Kidney epithelial cell (primary cell): ENCODE measurements at regions not wholly inside any gene's neighbourhood (a gene's known extent, or its start where the extent isn't known, plus 50 kb on each side); places are given as distances from the start of the nearest gene placed in this dataset.

Experiments used
- DNase-seq: peaks from one replicate; pipeline ENCODE4 v3.0.0-alpha.2; 2010; ENCODE audit warnings: low read depth
- H3K27me3 ChIP-seq: 2 replicates; pipeline ENCODE4 v1.6.0; 2011; ENCODE audit warnings: low read length; ENCODE audit not compliant: control insufficient read depth, insufficient read depth
- H3K36me3 ChIP-seq: 2 replicates; pipeline ENCODE4 v1.5.1; 2011; ENCODE audit warnings: low read length; ENCODE audit not compliant: control insufficient read depth, insufficient read depth
- H3K4me3 ChIP-seq: 2 replicates; pipeline ENCODE4 v1.5.1; 2011; ENCODE audit warnings: low read depth, mild to moderate bottlenecking, control low read depth, low read length
- CTCF ChIP-seq: IDR thresholded peaks from 2 replicates; pipeline ENCODE4 v1.5.1; 2011; ENCODE audit warnings: mild to moderate bottlenecking, moderate library complexity, low read length, control low read depth, inconsistent platforms; ENCODE audit not compliant: insufficient read depth, poor library complexity, severe bottlenecking

GRCh38 chr1:222106377-222106776, 364.5 kb upstream of the DUSP10 start:
- no peak for DNase-seq
- no peak for TF ChIP-seq CTCF
- Histone ChIP-seq H3K36me3 (no peaks in the 10 kb centered on the region), H3K4me3 (no peak overlapping the region), H3K27me3 (no peaks in the 10 kb centered on the region)

- TF ChIP-seq CTCF: no peak
Measured at GRCh38 chr1:222105861-222106260, 364.0 kb upstream of the DUSP10 start.

GRCh38 chr1:222105393-222105737, 363.5 kb upstream of the DUSP10 start:
- Histone ChIP-seq H3K27me3 (no peaks in the 10 kb centered on the region), H3K4me3 (no peak overlapping the region), H3K36me3 (no peaks in the 10 kb centered on the region)
- no peak for TF ChIP-seq CTCF
- no peak for DNase-seq

More at GRCh38 chr1:222105861-222106260, 364.0 kb upstream of the DUSP10 start:
- H3K27me3 ChIP-seq: no peaks in the 10 kb centered on the region
- no peak overlapping the region for H3K4me3 ChIP-seq
- no peaks in the 10 kb centered on the region for H3K36me3 ChIP-seq
- DNase-seq: no peak

- no peak for DNase-seq
- H3K4me3 ChIP-seq: no peak overlapping the region
- no peaks in the 10 kb centered on the region for H3K36me3 ChIP-seq
- no peak for TF ChIP-seq CTCF
- no peaks in the 10 kb centered on the region for H3K27me3 ChIP-seq
Measured at GRCh38 chr1:222104694-222105392, 363.0 kb upstream of the DUSP10 start.

- no peak for DNase-seq
- Histone ChIP-seq H3K4me3 (no peak overlapping the region), H3K27me3 (no peaks in the 10 kb centered on the region), H3K36me3 (no peaks in the 10 kb centered on the region)
- TF ChIP-seq CTCF: no peak
Measured at GRCh38 chr1:222104097-222104496, 362.2 kb upstream of the DUSP10 start.

- no peak overlapping the region for H3K4me3 ChIP-seq
- DNase-seq: no peak
- TF ChIP-seq CTCF: no peak
- H3K27me3 ChIP-seq: no peaks in the 10 kb centered on the region
- H3K36me3 ChIP-seq: no peaks in the 10 kb centered on the region
Measured at GRCh38 chr1:222099746-222100145, 357.9 kb upstream of the DUSP10 start.
